GM12878 (cell line): ENCODE measurements at regions not wholly inside any gene's neighbourhood (a gene's known extent, or its start where the extent isn't known, plus 50 kb on each side); places are given as distances from the start of the nearest gene placed in this dataset.

ENCODE experiments used
- ATAC-seq: fragments of 200-7000 bp; cut with Tn5 transposase; 3 replicates; pipeline ENCODE4 v1.9.1; 2020; ENCODE audit warnings: mild to moderate bottlenecking, moderate library complexity
- BruUV-seq: library from RNA; stranded (reverse); fragments of 400-500 nt; replicated peaks from 2 replicates; lab custom pipeline; 2021; lab: Mats Ljungman, UMichigan
- CTCF ChIA-PET: fragments of 300-600 bp; sonication (Branson Sonifier 250); formaldehyde crosslinking; extraction: SDS; loops from one replicate; lab custom pipeline; 2021; ENCODE audit warnings: inconsistent platforms; lab: Yijun Ruan, JAX
- POLR2A ChIA-PET: fragments of 350-600 bp; formaldehyde crosslinking; extraction: SDS; loops from one replicate; lab custom pipeline; 2021; ENCODE audit warnings: inconsistent platforms; lab: Charles Lee
- RAD21 ChIA-PET: fragments of 300-600 bp; sonication (Branson Sonifier 250); formaldehyde crosslinking; loops from one replicate; lab custom pipeline; 2023; ENCODE audit warnings: antibody characterized with exemption; ENCODE audit not compliant: unreplicated experiment; lab: Charles Lee
- SMC1A ChIA-PET: fragments of 300-600 bp; sonication (Branson Sonifier 250); formaldehyde crosslinking; loops from one replicate; lab custom pipeline; 2023; ENCODE audit not compliant: unreplicated experiment, uncharacterized antibody; lab: Charles Lee
- DNase-seq: peaks from one replicate; pipeline ENCODE4 v3.0.0-alpha.2; 2011; ENCODE audit warnings: low read depth, low spot score
- FAIRE-seq: peaks from 3 replicates; lab custom pipeline; 2011; peaks lifted over from hg19 to GRCh38; lab: Jason Lieb, UNC
- H2AFZ ChIP-seq: 2 replicates; pipeline ENCODE4 v1.6.0; 2011; ENCODE audit warnings: low read depth, low read length, control low read depth; ENCODE audit not compliant: control insufficient read depth
- H3K27ac ChIP-seq: 2 replicates; pipeline ENCODE4 v1.5.1; 2011; ENCODE audit warnings: control low read depth; ENCODE audit not compliant: control insufficient read depth, insufficient read depth
- H3K27me3 ChIP-seq, 2 experiments: replicated peaks in 1 of 2; 2 replicates each; pipeline versions ENCODE4 v1.6.0 to v1.6.1; 2011; ENCODE audit warnings: low read length in 1 of 2; ENCODE audit not compliant: control insufficient read depth in 2 of 2, insufficient read depth in 2 of 2
- H3K36me3 ChIP-seq, 2 experiments: 2 replicates each; pipeline ENCODE4 v1.5.1; 2011; ENCODE audit warnings: low read length in 1 of 2; ENCODE audit not compliant: control insufficient read depth in 2 of 2, insufficient read depth in 2 of 2
- H3K4me1 ChIP-seq: 2 replicates; pipeline ENCODE4 v1.6.1; 2011; ENCODE audit warnings: mild to moderate bottlenecking, low read length, moderate library complexity, mixed read lengths; ENCODE audit not compliant: control insufficient read depth, insufficient read depth
- H3K4me2 ChIP-seq: 2 replicates; pipeline ENCODE4 v1.6.0; 2011; ENCODE audit warnings: control low read depth; ENCODE audit not compliant: control insufficient read depth, insufficient read depth
- H3K4me3 ChIP-seq: fragments of 200-600 bp; sonication (generic); 2 replicates; pipeline ENCODE4 v1.5.1; 2016
- H3K79me2 ChIP-seq: 2 replicates; pipeline ENCODE4 v1.6.0; 2011; ENCODE audit warnings: low read length; ENCODE audit not compliant: control insufficient read depth, insufficient read depth
- H3K9ac ChIP-seq: 2 replicates; pipeline ENCODE4 v1.8.0; 2011; ENCODE audit warnings: low read length, control low read depth, mixed read lengths; ENCODE audit not compliant: control insufficient read depth, insufficient read depth
- H3K9me3 ChIP-seq: replicated peaks from 3 replicates; pipeline ENCODE4 v1.5.1; 2011; ENCODE audit warnings: mild to moderate bottlenecking, low read length; ENCODE audit not compliant: control insufficient read depth, insufficient read depth
- H4K20me1 ChIP-seq: 2 replicates; pipeline ENCODE4 v1.6.0; 2011; ENCODE audit not compliant: control insufficient read depth, insufficient read depth
- ASH2L ChIP-seq: fragments of 300-600, 200-600 bp; sonication (generic); IDR thresholded peaks from 2 replicates; pipeline ENCODE4 v1.6.1; 2017; ENCODE audit warnings: low read depth, mild to moderate bottlenecking, borderline replicate concordance
- BRCA1 ChIP-seq: IDR thresholded peaks from 2 replicates; pipeline ENCODE4 v1.6.1; 2011; ENCODE audit warnings: low read depth, low read length, improper control_type of control experiment
- WGBS: methylation state at CpG from one replicate; pipeline ENCODE4 v1.1.6; 2016; ENCODE audit warnings: low lambda C conversion rate; ENCODE audit not compliant: insufficient replicate concordance, insufficient coverage; ENCODE audit errors: missing lambda C conversion rate; 5-methylcytosine and 5-hydroxymethylcytosine counted together
- in situ Hi-C: fragments of 300-500 bp; cut with MboI; formaldehyde crosslinking; loops from 9 replicates; pipeline ENCODE4 v1.14.3; 2018; ENCODE audit warnings: mixed read lengths
- intact Hi-C: fragments of 100-400 bp; cut with micrococcal nuclease; formaldehyde crosslinking; loops from one replicate; pipeline ENCODE4 v1.14.2; 2022; ENCODE audit not compliant: unreplicated experiment
- TF ChIP-seq, protein P1 (sequence below): fragments of 150-350 bp; IDR thresholded peaks from 2 replicates; pipeline ENCODE4 v1.6.1; 2014; ENCODE audit warnings: mild to moderate bottlenecking, low read depth, low read length
- TF ChIP-seq, protein P2 (sequence below): fragments of 450-650 bp; formaldehyde crosslinking; IDR thresholded peaks from 2 replicates; pipeline ENCODE4 v1.5.0; 2022; ENCODE audit warnings: mild to moderate bottlenecking, missing genetic modification characterization
- TF ChIP-seq, protein P3 (sequence below): IDR thresholded peaks from 2 replicates; pipeline ENCODE4 v1.6.1; 2012; ENCODE audit warnings: low read depth, low read length, improper control_type of control experiment

DNA sequence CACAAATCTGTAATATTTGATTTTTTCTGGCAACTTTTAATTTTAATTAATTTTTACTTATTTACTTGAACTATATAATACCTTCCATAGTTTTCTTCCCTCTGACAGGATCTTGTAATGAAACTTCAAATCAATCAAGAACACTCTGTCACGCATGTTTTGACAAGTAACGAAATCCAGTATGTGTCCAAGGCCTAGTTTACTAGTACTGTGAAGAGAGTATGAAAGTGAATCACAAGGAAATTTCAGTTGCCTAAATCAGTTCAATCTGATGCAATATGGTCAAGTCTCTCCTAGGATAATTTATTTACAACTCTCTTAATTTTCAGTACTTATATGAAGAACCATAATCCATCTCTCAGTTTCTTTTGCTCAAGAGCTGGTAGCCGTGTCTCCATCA, 1344.6 kb upstream of the ZEB2 start:
- H2AFZ ChIP-seq: no peak overlapping the region
- H3K27ac ChIP-seq: no peak overlapping the region
- no peak overlapping the region for H3K9ac ChIP-seq
- no TSS peak for BruUV-seq
- RAD21 ChIA-PET: no interaction called here
- in situ Hi-C loops (no loop called here), intact Hi-C loops (no loop called here)
- TF ChIP-seq BRCA1: no peak
- no peak for TF ChIP-seq ASH2L
- TF ChIP-seq, protein P1, sequence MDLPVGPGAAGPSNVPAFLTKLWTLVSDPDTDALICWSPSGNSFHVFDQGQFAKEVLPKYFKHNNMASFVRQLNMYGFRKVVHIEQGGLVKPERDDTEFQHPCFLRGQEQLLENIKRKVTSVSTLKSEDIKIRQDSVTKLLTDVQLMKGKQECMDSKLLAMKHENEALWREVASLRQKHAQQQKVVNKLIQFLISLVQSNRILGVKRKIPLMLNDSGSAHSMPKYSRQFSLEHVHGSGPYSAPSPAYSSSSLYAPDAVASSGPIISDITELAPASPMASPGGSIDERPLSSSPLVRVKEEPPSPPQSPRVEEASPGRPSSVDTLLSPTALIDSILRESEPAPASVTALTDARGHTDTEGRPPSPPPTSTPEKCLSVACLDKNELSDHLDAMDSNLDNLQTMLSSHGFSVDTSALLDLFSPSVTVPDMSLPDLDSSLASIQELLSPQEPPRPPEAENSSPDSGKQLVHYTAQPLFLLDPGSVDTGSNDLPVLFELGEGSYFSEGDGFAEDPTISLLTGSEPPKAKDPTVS: no peak
- TF ChIP-seq, protein P2, sequence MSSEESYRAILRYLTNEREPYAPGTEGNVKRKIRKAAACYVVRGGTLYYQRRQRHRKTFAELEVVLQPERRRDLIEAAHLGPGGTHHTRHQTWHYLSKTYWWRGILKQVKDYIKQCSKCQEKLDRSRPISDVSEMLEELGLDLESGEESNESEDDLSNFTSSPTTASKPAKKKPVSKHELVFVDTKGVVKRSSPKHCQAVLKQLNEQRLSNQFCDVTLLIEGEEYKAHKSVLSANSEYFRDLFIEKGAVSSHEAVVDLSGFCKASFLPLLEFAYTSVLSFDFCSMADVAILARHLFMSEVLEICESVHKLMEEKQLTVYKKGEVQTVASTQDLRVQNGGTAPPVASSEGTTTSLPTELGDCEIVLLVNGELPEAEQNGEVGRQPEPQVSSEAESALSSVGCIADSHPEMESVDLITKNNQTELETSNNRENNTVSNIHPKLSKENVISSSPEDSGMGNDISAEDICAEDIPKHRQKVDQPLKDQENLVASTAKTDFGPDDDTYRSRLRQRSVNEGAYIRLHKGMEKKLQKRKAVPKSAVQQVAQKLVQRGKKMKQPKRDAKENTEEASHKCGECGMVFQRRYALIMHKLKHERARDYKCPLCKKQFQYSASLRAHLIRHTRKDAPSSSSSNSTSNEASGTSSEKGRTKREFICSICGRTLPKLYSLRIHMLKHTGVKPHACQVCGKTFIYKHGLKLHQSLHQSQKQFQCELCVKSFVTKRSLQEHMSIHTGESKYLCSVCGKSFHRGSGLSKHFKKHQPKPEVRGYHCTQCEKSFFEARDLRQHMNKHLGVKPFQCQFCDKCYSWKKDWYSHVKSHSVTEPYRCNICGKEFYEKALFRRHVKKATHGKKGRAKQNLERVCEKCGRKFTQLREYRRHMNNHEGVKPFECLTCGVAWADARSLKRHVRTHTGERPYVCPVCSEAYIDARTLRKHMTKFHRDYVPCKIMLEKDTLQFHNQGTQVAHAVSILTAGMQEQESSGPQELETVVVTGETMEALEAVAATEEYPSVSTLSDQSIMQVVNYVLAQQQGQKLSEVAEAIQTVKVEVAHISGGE (CRISPR knock-in tag): no peak
- TF ChIP-seq, protein P3, sequence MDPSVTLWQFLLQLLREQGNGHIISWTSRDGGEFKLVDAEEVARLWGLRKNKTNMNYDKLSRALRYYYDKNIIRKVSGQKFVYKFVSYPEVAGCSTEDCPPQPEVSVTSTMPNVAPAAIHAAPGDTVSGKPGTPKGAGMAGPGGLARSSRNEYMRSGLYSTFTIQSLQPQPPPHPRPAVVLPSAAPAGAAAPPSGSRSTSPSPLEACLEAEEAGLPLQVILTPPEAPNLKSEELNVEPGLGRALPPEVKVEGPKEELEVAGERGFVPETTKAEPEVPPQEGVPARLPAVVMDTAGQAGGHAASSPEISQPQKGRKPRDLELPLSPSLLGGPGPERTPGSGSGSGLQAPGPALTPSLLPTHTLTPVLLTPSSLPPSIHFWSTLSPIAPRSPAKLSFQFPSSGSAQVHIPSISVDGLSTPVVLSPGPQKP: no peak
- no peak for FAIRE-seq
- SMC1A ChIA-PET: no interaction called here
- no peaks in the 10 kb centered on the region for H3K36me3 ChIP-seq
- H3K4me1 ChIP-seq: no peaks in the 10 kb centered on the region
- WGBS: 66% methylated on average over 3 of the region's 3 CpGs
- H3K9me3 ChIP-seq: no peaks in the 10 kb centered on the region
- POLR2A ChIA-PET: no interaction called here
- no peak overlapping the region for H3K4me2 ChIP-seq
- no peak for ATAC-seq
- H3K79me2 ChIP-seq: no peaks in the 10 kb centered on the region
- no peaks in the 10 kb centered on the region for H3K27me3 ChIP-seq
- CTCF ChIA-PET: no interaction called here
- H3K4me3 ChIP-seq: no peak overlapping the region
- DNase-seq: no peak
- H4K20me1 ChIP-seq: no peaks in the 10 kb centered on the region
